Natural killer cell (primary cell): ENCODE measurements at regions not wholly inside any gene's neighbourhood (a gene's known extent, or its start where the extent isn't known, plus 50 kb on each side); places are given as distances from the start of the nearest gene placed in this dataset.

Source experiments
- ATAC-seq, 3 donors: fragments of 150-1000 bp in 2 of 3; fragments of 200-7000 bp in 1 of 3; cut with Tn5 transposase; 1 replicate in 1 of 3; 2 replicates in 2 of 3; pipeline ENCODE4 v1.10.0; 2021; ENCODE audit warnings: mild to moderate bottlenecking in 2 of 3, moderate library complexity in 2 of 3
- DNase-seq, 2 donors: peaks; one replicate each; pipeline versions ENCODE4 v3.0.0 to v3.0.0-alpha.2; 2013 to 2021; ENCODE audit warnings: mixed read lengths in 1 of 2
- H3K27ac ChIP-seq: one replicate; pipeline ENCODE4 v1.5.1; 2013; ENCODE audit warnings: mild to moderate bottlenecking, low read length
- H3K27me3 ChIP-seq: one replicate; pipeline ENCODE4 v1.6.1; 2013; ENCODE audit warnings: low read length; ENCODE audit not compliant: control insufficient read depth, insufficient read depth
- H3K36me3 ChIP-seq: one replicate; pipeline ENCODE4 v1.6.1; 2013; ENCODE audit warnings: low read length; ENCODE audit not compliant: control insufficient read depth, insufficient read depth
- H3K4me1 ChIP-seq: one replicate; pipeline ENCODE4 v1.6.1; 2013; ENCODE audit warnings: low read length; ENCODE audit not compliant: control insufficient read depth, insufficient read depth
- H3K4me3 ChIP-seq: one replicate; pipeline ENCODE4 v1.5.1; 2013; ENCODE audit warnings: low read length
- H3K9me3 ChIP-seq: one replicate; pipeline ENCODE4 v1.6.1; 2013; ENCODE audit warnings: low read length; ENCODE audit not compliant: control insufficient read depth, insufficient read depth
- H3K27ac Mint-ChIP-seq, 2 donors: one replicate each; pipeline ENCODE4 v1.8.0; 2022; ENCODE audit warnings: mild to moderate bottlenecking in 2 of 2, mixed read lengths in 2 of 2, moderate library complexity in 1 of 2
- H3K27me3 Mint-ChIP-seq, 2 donors: one replicate each; pipeline ENCODE4 v1.8.0; 2022; ENCODE audit warnings: low read depth in 2 of 2, mixed read lengths in 2 of 2
- H3K36me3 Mint-ChIP-seq: one replicate; pipeline ENCODE4 v1.8.0; 2022; ENCODE audit warnings: mixed read lengths
- H3K4me1 Mint-ChIP-seq, 2 donors: one replicate each; pipeline ENCODE4 v1.8.0; 2022; ENCODE audit warnings: mixed read lengths in 2 of 2
- H3K4me3 Mint-ChIP-seq: one replicate; pipeline ENCODE4 v1.8.0; 2022; ENCODE audit warnings: mild to moderate bottlenecking, moderate library complexity, mixed read lengths
- H3K9me3 Mint-ChIP-seq, 2 donors: one replicate each; pipeline ENCODE4 v1.8.0; 2022; ENCODE audit warnings: mixed read lengths in 2 of 2
- CTCF ChIP-seq: fragments of 200-600 bp; IDR thresholded peaks from one replicate; pipeline ENCODE4 v1.8.0; 2022; ENCODE audit warnings: antibody characterized with exemption
- WGBS: methylation state at CpG from one replicate; pipeline ENCODE4 v1.1.7; 2013; ENCODE audit warnings: missing lambda C conversion rate; ENCODE audit not compliant: insufficient coverage; 5-methylcytosine and 5-hydroxymethylcytosine counted together
- intact Hi-C: fragments of 100-400 bp; cut with micrococcal nuclease; formaldehyde crosslinking; loops from one replicate; pipeline ENCODE4 v1.14.2; 2022

GRCh38 chr6:100980949-100981348 is 99.8 kb upstream of the ASCC3 start:
- Histone ChIP-seq H3K27ac (no peak overlapping the region), H3K4me1 (no peaks in the 10 kb centered on the region), H3K4me3 (no peak overlapping the region), H3K27me3 (no peaks in the 10 kb centered on the region), H3K9me3 (no peaks in the 10 kb centered on the region), H3K36me3 (no peaks in the 10 kb centered on the region)
- Mint-ChIP-seq H3K27ac (no peak overlapping the region), H3K4me1 (no peaks in the 10 kb centered on the region), H3K36me3 (no peaks in the 10 kb centered on the region), H3K9me3 (peaks cover 8 to 9% of the 10 kb centered on the region in 2 donors), H3K4me3 (no peak overlapping the region), H3K27me3 (no peaks in the 10 kb centered on the region)
- intact Hi-C loops, result no loop called here
- DNase-seq, result no peak
- ATAC-seq, result no peak
- WGBS, result no CpG with 5 or more reads among the region's 1 CpG
- no peak for TF ChIP-seq CTCF

GRCh38 chr6:100986921-100987320 is 105.8 kb upstream of the ASCC3 start:
- H3K27me3 ChIP-seq, result no peaks in the 10 kb centered on the region
- Mint-ChIP-seq H3K4me3 (no peak overlapping the region), H3K9me3 (peaks cover 5 to 7% of the 10 kb centered on the region in 2 donors), H3K27ac (no peak overlapping the region), H3K27me3 (no peaks in the 10 kb centered on the region), H3K36me3 (no peaks in the 10 kb centered on the region), H3K4me1 (no peaks in the 10 kb centered on the region)
- H3K9me3 ChIP-seq, result no peaks in the 10 kb centered on the region
- H3K36me3 ChIP-seq, result no peaks in the 10 kb centered on the region
- no peak overlapping the region for H3K4me3 ChIP-seq
- DNase-seq, result no peak
- H3K4me1 ChIP-seq, result no peaks in the 10 kb centered on the region
- TF ChIP-seq CTCF, result no peak
- intact Hi-C loops, result no loop called here
- H3K27ac ChIP-seq, result no peak overlapping the region
- ATAC-seq, result no peak
- 92% methylated on average over 1 of the region's 1 CpG for WGBS

GRCh38 chr6:100987556-100987955 is 106.4 kb upstream of the ASCC3 start:
- Histone ChIP-seq H3K27ac (no peak overlapping the region), H3K36me3 (no peaks in the 10 kb centered on the region), H3K9me3 (no peaks in the 10 kb centered on the region), H3K4me1 (no peaks in the 10 kb centered on the region), H3K27me3 (no peaks in the 10 kb centered on the region), H3K4me3 (no peak overlapping the region)
- ATAC-seq (no peak), DNase-seq (no peak)
- H3K9me3 Mint-ChIP-seq, result peaks cover 7 to 9% of the 10 kb centered on the region in 2 donors
- no peaks in the 10 kb centered on the region for H3K27me3 Mint-ChIP-seq
- no peaks in the 10 kb centered on the region for H3K36me3 Mint-ChIP-seq
- no peaks in the 10 kb centered on the region for H3K4me1 Mint-ChIP-seq
- H3K27ac Mint-ChIP-seq, result no peak overlapping the region
- intact Hi-C loops, result no loop called here
- no peak for TF ChIP-seq CTCF
- 88% methylated on average over 5 of the region's 5 CpGs for WGBS
- H3K4me3 Mint-ChIP-seq, result no peak overlapping the region

GRCh38 chr6:100988391-100988984 is 107.4 kb upstream of the ASCC3 start:
- DNase-seq, result no peak

More at GRCh38 chr6:100988391-100988984, 107.4 kb upstream of the ASCC3 start:
- Histone ChIP-seq H3K27me3 (no peaks in the 10 kb centered on the region), H3K9me3 (no peaks in the 10 kb centered on the region), H3K27ac (no peak overlapping the region), H3K36me3 (no peaks in the 10 kb centered on the region), H3K4me3 (no peak overlapping the region), H3K4me1 (no peaks in the 10 kb centered on the region)
- intact Hi-C loops, result no loop called here
- Mint-ChIP-seq H3K27me3 (no peaks in the 10 kb centered on the region), H3K4me1 (no peaks in the 10 kb centered on the region), H3K9me3 (peaks cover 6 to 13% of the 10 kb centered on the region in 2 donors), H3K36me3 (no peaks in the 10 kb centered on the region), H3K4me3 (no peak overlapping the region), H3K27ac (no peak overlapping the region)
- no peak for TF ChIP-seq CTCF
- 95% methylated on average over 2 of the region's 2 CpGs for WGBS
- no peak for ATAC-seq
